ENCODE measurements at regions not wholly inside any gene's neighbourhood (a gene's known extent, or its start where the extent isn't known, plus 50 kb on each side); places are given as distances from the start of the nearest gene placed in this dataset.

DNA sequence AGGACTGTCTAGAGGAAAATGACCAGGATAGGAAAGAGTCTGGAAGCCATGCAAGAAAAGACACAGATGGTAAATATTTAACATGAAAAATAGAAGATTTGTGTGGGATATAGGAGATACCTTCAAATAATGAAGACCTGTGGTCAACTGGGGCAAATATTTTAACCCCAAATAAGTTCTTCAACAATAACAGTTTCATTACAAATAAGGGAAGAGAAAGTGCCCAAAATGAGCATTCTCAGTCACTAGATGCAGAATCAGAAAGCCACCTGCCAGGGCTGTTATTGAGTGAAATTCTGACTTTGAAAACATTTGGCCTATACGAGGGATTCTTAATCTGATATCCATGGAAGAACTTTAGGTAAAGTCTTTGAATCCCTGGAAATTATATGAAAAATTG, 231.2 kb upstream of the PLEKHG7 start:
- TF ChIP-seq, protein P1, sequence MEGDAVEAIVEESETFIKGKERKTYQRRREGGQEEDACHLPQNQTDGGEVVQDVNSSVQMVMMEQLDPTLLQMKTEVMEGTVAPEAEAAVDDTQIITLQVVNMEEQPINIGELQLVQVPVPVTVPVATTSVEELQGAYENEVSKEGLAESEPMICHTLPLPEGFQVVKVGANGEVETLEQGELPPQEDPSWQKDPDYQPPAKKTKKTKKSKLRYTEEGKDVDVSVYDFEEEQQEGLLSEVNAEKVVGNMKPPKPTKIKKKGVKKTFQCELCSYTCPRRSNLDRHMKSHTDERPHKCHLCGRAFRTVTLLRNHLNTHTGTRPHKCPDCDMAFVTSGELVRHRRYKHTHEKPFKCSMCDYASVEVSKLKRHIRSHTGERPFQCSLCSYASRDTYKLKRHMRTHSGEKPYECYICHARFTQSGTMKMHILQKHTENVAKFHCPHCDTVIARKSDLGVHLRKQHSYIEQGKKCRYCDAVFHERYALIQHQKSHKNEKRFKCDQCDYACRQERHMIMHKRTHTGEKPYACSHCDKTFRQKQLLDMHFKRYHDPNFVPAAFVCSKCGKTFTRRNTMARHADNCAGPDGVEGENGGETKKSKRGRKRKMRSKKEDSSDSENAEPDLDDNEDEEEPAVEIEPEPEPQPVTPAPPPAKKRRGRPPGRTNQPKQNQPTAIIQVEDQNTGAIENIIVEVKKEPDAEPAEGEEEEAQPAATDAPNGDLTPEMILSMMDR (IDR thresholded peaks at IDR 0.05) = no peak
- no peak for ATAC-seq (ENCODE audit: low FRiP score)

DNA sequence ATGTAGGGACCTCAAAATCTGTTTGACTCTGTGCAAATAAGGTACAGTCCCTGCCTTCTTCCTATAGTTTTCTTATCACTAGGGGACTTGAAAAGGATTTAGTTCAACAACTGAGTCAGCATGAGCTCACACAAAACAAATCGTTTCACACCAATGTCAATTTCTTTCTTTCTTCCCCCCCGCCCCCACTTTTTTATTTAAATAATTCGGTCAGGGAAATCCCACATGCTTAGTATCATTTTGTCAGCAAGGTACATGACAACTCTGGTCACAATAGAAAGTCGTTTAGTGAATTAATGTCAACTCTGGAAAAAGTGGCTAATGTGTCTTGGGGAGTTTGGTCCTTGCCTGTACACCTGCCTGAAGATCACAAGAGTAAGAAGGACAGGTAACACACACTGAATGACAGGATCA, 232.2 kb upstream of the PLEKHG7 start:
- DNase-seq (ENCODE audit: low spot score) (no peak), ATAC-seq (ENCODE audit: low FRiP score) (no peak)
- TF ChIP-seq, protein P1 (IDR thresholded peaks at IDR 0.05) = no peak

More for the DNA sequence above, 231.2 kb upstream of the PLEKHG7 start:
- DNase-seq (ENCODE audit: low spot score) = no peak

DNA sequence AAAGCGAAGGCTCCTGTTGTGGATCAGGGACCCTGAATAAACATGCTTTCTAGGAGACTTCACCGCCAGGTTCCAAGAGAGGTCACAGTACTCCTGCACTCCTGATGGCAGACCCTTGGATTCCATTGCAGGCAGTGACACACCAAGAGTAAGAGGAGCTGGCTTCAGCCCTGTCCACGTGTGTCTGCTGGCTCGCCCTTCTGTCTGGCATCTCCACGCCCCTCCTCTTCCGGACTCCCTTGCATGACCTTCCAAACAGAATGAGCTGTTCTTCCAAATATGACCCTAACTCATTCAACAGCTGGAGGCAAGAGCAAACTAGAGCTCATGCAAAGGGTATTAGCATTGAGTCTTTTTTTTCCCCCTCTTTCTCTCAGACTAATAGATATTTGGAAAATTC, 233.0 kb upstream of the PLEKHG7 start:
- ATAC-seq (ENCODE audit: low FRiP score) = no peak
- no peak for DNase-seq (ENCODE audit: low spot score)
- TF ChIP-seq, protein P1 (IDR thresholded peaks at IDR 0.05) = no peak

DNA sequence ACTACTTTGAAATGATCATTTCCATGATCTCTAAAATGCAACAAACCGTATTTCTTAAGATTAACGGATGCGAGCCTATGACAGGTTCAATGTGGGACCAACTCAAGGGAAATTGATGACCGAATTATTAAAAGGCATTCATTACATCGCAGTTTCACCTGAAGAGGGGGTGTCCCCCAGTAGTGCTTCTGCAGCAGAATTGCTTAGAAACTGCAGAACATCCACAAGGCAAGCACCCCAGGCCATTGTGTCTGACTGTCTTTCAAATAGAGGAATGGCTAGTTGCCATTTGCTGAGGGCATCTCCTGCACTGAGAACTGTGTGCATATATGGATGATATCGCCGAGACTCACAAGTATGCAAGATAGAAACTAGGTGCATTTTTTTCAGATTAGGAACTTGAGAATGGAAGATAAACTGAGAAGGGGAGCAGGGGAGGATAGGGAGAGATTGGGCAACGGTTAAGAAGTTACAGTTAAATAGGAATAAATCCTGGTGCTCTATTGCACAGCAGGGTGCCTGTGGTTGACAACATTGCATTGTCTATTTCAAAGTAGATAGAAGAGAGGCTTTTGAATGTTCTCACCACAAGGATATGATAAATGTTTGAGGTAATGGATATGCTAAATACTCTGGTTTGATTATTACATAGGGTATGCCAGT, 234.3 kb upstream of the PLEKHG7 start:
- ATAC-seq (ENCODE audit: low FRiP score) (no peak), DNase-seq (ENCODE audit: low spot score) (no peak)
- TF ChIP-seq, protein P1 (IDR thresholded peaks at IDR 0.05) = no peak

DNA sequence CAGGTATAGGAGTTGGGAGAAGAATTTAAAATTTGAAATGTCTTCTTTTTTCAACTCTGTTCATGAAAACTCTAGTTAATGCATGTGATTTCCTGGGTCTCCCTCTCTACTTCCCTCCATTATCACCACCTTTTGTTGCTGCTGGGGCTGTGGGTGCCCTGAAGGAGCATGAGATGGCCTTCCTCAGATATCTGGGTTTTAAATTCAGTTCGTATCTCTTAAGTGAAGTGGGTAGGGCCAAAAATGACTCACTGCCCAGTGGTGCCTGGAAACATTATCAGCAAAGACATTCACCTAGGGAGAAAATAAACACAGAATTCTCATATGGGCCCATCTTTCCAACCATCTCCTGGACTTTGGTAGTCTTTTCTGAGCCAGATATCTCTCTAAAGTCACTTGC, 234.9 kb upstream of the PLEKHG7 start:
- TF ChIP-seq, protein P1 (IDR thresholded peaks at IDR 0.05) = no peak
- ATAC-seq (ENCODE audit: low FRiP score) (no peak), DNase-seq (ENCODE audit: low spot score) (no peak)

DNA sequence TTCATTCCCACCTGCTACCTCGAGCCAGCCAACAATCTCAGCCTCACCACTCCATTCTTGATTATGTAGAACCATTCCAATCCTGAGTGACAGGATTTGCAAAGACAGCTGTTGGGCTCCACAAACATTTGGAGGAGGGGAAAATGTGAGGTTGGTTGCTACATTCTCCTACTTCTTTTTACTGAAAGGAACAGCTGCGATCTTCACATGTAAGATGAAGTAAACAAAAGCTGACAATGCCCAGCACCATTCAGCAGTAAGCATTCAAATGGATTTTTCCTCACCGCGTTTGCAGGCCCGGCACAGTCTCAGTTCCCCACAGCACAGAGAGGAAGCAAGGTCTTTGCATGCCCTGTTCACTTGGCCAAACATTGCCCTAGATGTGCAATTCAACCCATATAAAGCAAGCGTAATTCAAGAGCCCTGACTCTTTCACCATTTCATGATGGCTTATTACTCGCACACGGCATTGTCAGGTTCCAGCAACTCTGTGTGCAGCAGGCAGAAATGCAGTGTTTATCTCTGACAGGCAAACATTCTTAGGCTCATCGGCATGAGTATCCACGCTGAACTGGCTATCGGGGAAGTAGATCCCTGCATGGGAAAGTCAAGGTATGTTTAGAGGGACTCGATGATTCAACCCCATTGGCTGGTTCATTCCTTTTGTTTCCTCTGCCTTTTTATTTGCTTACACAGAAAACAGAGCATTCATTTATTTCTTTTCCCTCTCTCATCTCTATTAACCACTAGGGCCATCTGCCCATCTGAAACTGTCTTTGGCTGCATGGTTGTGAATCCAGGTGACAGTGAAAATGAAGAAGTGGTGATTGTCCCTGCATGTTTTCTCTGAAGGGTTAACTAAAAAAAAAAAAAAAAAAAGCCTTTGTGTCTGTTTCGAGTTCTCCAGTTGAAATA, 236.1 kb upstream of the PLEKHG7 start:
- TF ChIP-seq, protein P1 (IDR thresholded peaks at IDR 0.05) = no peak
- ATAC-seq (ENCODE audit: low FRiP score) (no peak), DNase-seq (ENCODE audit: low spot score) (no peak)
